Peyer's patch (tissue), 4 donors: ENCODE measurements at regions not wholly inside any gene's neighbourhood (a gene's known extent, or its start where the extent isn't known, plus 50 kb on each side); places are given as distances from the start of the nearest gene placed in this dataset.

Source experiments
- DNase-seq, 3 donors: peaks; one replicate each; pipeline ENCODE4 v3.0.0-alpha.2; 2017 to 2019
- H3K27ac ChIP-seq, 4 donors: fragments of 200-600 bp; sonication (generic); one replicate each; pipeline ENCODE4 v1.5.1; 2016 to 2019
- H3K27me3 ChIP-seq, 2 donors: fragments of 200-600 bp; sonication (generic); one replicate each; pipeline ENCODE4 v1.5.1; 2019
- H3K36me3 ChIP-seq, 3 donors: fragments of 200-600 bp; sonication (generic); one replicate each; pipeline ENCODE4 v1.5.1; 2016 to 2019
- H3K4me1 ChIP-seq, 4 donors: fragments of 200-600 bp; sonication (generic); one replicate each; pipeline ENCODE4 v1.5.1; 2016 to 2019
- H3K4me3 ChIP-seq, 4 donors: fragments of 200-600 bp; sonication (generic); 1 replicate in 3 of 4; 2 replicates in 1 of 4; pipeline ENCODE4 v1.5.1; 2016 to 2019; ENCODE audit warnings: mild to moderate bottlenecking in 1 of 4
- H3K9me3 ChIP-seq, 4 donors: fragments of 200-600 bp; sonication (generic); one replicate each; pipeline ENCODE4 v1.5.1; 2016 to 2019; ENCODE audit warnings: mild to moderate bottlenecking in 1 of 4
- POLR2A ChIP-seq, 2 donors: fragments of 450-650 bp; IDR thresholded peaks; one replicate each; pipeline ENCODE4 v1.5.1; 2017; ENCODE audit warnings: antibody characterized with exemption in 2 of 2, mild to moderate bottlenecking in 2 of 2, moderate library complexity in 2 of 2
- TF ChIP-seq, protein P1 (sequence below), 6 experiments: fragments of 450-650 bp in 4 of 6; fragments of 200-600 bp in 2 of 6; sonication (generic) in 1 of 6; IDR thresholded peaks; one replicate each; pipeline ENCODE4 v1.5.1; 2017 to 2019; ENCODE audit warnings: antibody characterized with exemption in 6 of 6, mild to moderate bottlenecking in 3 of 6, moderate library complexity in 1 of 6

DNA sequence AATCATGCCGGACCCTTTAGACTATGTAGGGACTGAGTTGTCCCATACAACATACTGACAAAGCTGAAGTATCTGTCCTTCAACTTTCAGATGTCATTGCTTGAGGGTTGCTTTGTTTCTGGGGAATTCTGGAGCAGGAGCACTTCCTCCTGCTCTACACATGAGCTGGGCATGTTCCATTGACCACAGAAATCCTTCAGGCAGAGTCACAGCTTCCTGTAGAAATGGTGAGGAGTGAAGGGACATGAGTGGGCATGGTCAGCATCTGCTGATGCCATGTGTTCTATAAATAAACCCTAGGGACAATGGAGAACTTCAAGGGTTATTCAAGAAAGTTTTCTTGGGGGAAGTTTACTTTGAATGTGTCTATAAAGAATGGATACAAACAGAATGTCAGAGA is 296.6 kb upstream of the FBXL7 start:
- H3K27ac ChIP-seq = no peak overlapping the region
- H3K27me3 ChIP-seq = no peaks in the 10 kb centered on the region
- no peak for TF ChIP-seq POLR2A (IDR thresholded peaks at IDR 0.05)
- TF ChIP-seq, protein P1, sequence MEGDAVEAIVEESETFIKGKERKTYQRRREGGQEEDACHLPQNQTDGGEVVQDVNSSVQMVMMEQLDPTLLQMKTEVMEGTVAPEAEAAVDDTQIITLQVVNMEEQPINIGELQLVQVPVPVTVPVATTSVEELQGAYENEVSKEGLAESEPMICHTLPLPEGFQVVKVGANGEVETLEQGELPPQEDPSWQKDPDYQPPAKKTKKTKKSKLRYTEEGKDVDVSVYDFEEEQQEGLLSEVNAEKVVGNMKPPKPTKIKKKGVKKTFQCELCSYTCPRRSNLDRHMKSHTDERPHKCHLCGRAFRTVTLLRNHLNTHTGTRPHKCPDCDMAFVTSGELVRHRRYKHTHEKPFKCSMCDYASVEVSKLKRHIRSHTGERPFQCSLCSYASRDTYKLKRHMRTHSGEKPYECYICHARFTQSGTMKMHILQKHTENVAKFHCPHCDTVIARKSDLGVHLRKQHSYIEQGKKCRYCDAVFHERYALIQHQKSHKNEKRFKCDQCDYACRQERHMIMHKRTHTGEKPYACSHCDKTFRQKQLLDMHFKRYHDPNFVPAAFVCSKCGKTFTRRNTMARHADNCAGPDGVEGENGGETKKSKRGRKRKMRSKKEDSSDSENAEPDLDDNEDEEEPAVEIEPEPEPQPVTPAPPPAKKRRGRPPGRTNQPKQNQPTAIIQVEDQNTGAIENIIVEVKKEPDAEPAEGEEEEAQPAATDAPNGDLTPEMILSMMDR (IDR thresholded peaks at IDR 0.05) = no peak
- no peaks in the 10 kb centered on the region for H3K9me3 ChIP-seq
- H3K4me3 ChIP-seq = no peak overlapping the region
- no peaks in the 10 kb centered on the region for H3K4me1 ChIP-seq
- no peak for DNase-seq
- H3K36me3 ChIP-seq = no peaks in the 10 kb centered on the region

DNA sequence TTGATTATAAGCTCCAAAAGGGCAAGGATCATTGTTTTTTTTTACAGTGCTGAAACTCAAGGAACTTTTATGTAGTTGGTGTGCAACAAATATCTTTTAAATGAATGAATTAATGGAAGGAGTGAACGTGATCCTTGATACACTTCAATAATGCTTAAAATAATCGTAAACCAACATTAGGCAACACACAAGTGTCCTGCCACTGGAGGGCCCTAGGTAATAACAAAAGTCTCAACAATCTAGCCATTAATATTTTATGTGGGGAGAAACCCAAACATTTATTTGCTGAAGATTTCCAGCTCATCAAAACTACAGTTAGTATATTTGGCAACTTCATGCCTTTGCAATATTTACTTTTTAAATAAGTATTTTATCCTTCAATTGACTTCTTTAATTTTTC is 309.0 kb upstream of the FBXL7 start:
- H3K4me3 ChIP-seq = no peak overlapping the region
- TF ChIP-seq, protein P1 (IDR thresholded peaks at IDR 0.05) = no peak
- no peak for TF ChIP-seq POLR2A (IDR thresholded peaks at IDR 0.05)
- no peak for DNase-seq
- H3K36me3 ChIP-seq = no peaks in the 10 kb centered on the region
- no peaks in the 10 kb centered on the region for H3K4me1 ChIP-seq
- H3K9me3 ChIP-seq = no peaks in the 10 kb centered on the region
- no peak overlapping the region for H3K27ac ChIP-seq
- no peaks in the 10 kb centered on the region for H3K27me3 ChIP-seq

DNA sequence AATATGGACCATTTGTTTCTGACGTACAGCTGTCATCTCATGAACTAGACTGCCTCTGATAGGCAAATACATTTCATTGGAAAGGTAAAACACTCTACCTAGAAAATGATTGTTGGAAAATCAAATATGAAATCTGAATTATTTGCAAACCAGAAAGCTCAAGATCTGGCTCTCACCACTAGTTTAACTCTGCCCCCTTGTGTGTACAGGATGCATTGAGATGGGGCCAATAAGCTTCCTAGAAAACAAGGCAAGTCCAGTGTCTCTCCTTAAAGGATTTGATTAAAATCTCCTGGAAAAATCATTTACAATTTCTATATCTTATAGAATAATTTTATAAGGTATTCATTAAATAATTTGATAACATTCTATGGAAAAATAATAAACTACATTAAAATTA is 311.9 kb upstream of the ANKH start:
- Histone ChIP-seq H3K4me3 (no peak overlapping the region), H3K9me3 (no peaks in the 10 kb centered on the region), H3K27ac (no peak overlapping the region), H3K36me3 (no peaks in the 10 kb centered on the region), H3K27me3 (no peaks in the 10 kb centered on the region), H3K4me1 (no peaks in the 10 kb centered on the region)
- no peak for TF ChIP-seq POLR2A (IDR thresholded peaks at IDR 0.05)
- TF ChIP-seq, protein P1 (IDR thresholded peaks at IDR 0.05) = no peak
- no peak for DNase-seq

DNA sequence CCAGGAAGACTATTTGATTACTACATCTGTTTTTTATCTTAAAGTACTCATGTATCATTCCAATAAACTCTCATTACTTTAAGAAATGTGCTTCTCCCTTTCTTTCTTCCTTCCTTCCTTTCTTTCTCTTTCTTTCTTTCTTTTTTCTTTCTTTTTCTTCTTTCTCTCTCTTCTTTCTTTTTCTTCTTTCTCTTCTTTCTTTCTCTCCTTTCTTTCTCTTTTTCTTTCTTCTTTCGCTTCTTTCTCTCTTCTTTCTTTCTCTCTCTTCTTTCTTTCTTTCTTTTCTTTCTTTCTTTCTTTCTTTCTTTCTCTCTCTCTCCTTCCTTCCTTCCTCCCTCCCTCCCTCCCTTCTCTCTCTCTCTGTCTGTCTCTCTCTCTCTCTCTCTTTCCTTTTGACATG is 298.6 kb upstream of the ANKH start:
- no peak overlapping the region for H3K4me3 ChIP-seq
- H3K27ac ChIP-seq = no peak overlapping the region
- H3K9me3 ChIP-seq = no peaks in the 10 kb centered on the region
- no peak for TF ChIP-seq POLR2A (IDR thresholded peaks at IDR 0.05)
- TF ChIP-seq, protein P1 (IDR thresholded peaks at IDR 0.05) = no peak
- no peaks in the 10 kb centered on the region for H3K4me1 ChIP-seq
- no peak for DNase-seq
- H3K36me3 ChIP-seq = no peaks in the 10 kb centered on the region
- no peaks in the 10 kb centered on the region for H3K27me3 ChIP-seq

DNA sequence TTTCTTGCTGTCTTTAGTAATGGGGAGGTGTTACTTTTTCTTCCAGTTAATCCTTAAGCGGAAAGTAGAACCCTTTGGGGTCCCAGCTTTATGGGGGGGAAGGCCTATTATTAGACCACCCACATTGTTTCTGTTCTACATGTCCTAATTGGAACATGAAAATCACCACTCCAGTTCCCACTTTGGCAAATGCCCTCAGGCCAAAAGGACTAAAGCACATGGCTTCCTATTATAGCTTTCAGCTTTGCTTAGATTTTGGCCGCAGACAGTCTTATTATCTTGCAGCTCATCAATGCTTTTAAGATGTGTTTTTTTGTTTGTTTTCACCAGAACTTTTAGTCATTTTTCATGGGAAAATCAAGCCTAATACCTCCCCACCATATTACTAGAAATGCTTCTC is 296.8 kb upstream of the ANKH start:
- Histone ChIP-seq H3K27ac (no peak overlapping the region), H3K4me1 (no peaks in the 10 kb centered on the region), H3K9me3 (no peaks in the 10 kb centered on the region), H3K36me3 (no peaks in the 10 kb centered on the region), H3K4me3 (no peak overlapping the region), H3K27me3 (no peaks in the 10 kb centered on the region)
- DNase-seq = no peak
- TF ChIP-seq, protein P1 (IDR thresholded peaks at IDR 0.05) = no peak
- no peak for TF ChIP-seq POLR2A (IDR thresholded peaks at IDR 0.05)

DNA sequence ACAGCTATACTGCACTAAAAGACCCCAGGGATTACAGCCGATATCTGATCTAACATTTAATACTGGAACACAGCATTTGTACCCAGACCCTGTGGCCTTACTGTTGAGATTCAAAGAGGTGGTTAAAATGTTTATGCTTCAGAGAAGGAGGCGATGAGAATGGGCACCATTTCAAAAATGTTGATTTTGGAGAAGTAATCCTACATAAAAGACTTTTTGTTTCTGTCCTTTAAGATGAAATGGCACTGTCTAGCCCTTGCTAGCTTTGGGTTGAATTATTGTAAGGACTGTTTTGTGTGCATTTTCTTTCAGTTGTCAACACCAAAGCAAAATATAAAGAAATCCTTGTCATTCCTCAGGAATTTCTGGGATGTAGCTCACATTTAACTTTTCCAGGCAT is 288.5 kb upstream of the ANKH start:
- Histone ChIP-seq H3K36me3 (no peaks in the 10 kb centered on the region), H3K4me3 (no peak overlapping the region), H3K27me3 (no peaks in the 10 kb centered on the region), H3K4me1 (no peaks in the 10 kb centered on the region), H3K9me3 (no peaks in the 10 kb centered on the region), H3K27ac (no peak overlapping the region)
- TF ChIP-seq, protein P1 (IDR thresholded peaks at IDR 0.05) = no peak
- TF ChIP-seq POLR2A (IDR thresholded peaks at IDR 0.05) = no peak
- no peak for DNase-seq
